Keratinocyte (primary cell): ENCODE measurements at regions not wholly inside any gene's neighbourhood (a gene's known extent, or its start where the extent isn't known, plus 50 kb on each side); places are given as distances from the start of the nearest gene placed in this dataset.

ENCODE experiments used
- DNase-seq: peaks from one replicate; pipeline ENCODE4 v3.0.0-alpha.2; 2011; ENCODE audit warnings: low read depth, missing footprints, low spot score
- FAIRE-seq: peaks from 2 replicates; lab custom pipeline; 2011; peaks lifted over from hg19 to GRCh38; lab: Jason Lieb, UNC
- H2AFZ ChIP-seq: 2 replicates; pipeline ENCODE4 v1.6.0; 2012; ENCODE audit warnings: low read length, control low read depth, inconsistent platforms; ENCODE audit not compliant: control insufficient read depth
- H3K27ac ChIP-seq: 2 replicates; pipeline ENCODE4 v1.5.1; 2011; ENCODE audit warnings: low read length; ENCODE audit not compliant: control insufficient read depth, insufficient read depth
- H3K27me3 ChIP-seq: 3 replicates; pipeline ENCODE4 v1.6.0; 2011; ENCODE audit warnings: low read length; ENCODE audit not compliant: control insufficient read depth, insufficient read depth; ENCODE audit errors: extremely low read depth
- H3K36me3 ChIP-seq, 2 experiments: 2 replicates in 1 of 2; 3 replicates in 1 of 2; pipeline ENCODE4 v1.5.1; 2011; ENCODE audit warnings: low read length in 2 of 2, mild to moderate bottlenecking in 1 of 2; ENCODE audit not compliant: control insufficient read depth in 2 of 2, insufficient read depth in 2 of 2; ENCODE audit errors: extremely low read depth in 1 of 2
- H3K4me1 ChIP-seq: 3 replicates; pipeline ENCODE4 v1.5.1; 2011; ENCODE audit warnings: low read length; ENCODE audit not compliant: control insufficient read depth, insufficient read depth; ENCODE audit errors: extremely low read depth
- H3K4me2 ChIP-seq: 3 replicates; pipeline ENCODE4 v1.6.0; 2011; ENCODE audit warnings: low read depth, low read length; ENCODE audit not compliant: control insufficient read depth, insufficient read depth; ENCODE audit errors: extremely low read depth
- H3K4me3 ChIP-seq, 3 experiments: fragments of 200-600 bp in 1 of 3; sonication (generic) in 1 of 3; 2 replicates in 2 of 3; 3 replicates in 1 of 3; pipeline ENCODE4 v1.5.1; 2011 to 2016; ENCODE audit warnings: low read length in 3 of 3, mild to moderate bottlenecking in 3 of 3, control low read depth in 2 of 3, inconsistent platforms in 1 of 3, low read depth in 1 of 3, mixed read lengths in 1 of 3, mixed run types in 1 of 3, moderate library complexity in 1 of 3; ENCODE audit not compliant: control insufficient read depth in 2 of 3, insufficient read depth in 2 of 3; ENCODE audit errors: extremely low read depth in 1 of 3
- H3K79me2 ChIP-seq: 2 replicates; pipeline ENCODE4 v1.6.0; 2012; ENCODE audit warnings: low read length; ENCODE audit not compliant: control insufficient read depth, insufficient read depth
- H3K9ac ChIP-seq: 3 replicates; pipeline ENCODE4 v1.6.0; 2011; ENCODE audit warnings: low read length; ENCODE audit not compliant: control insufficient read depth, insufficient read depth; ENCODE audit errors: extremely low read depth
- H3K9me1 ChIP-seq: 3 replicates; pipeline ENCODE4 v1.6.0; 2011; ENCODE audit warnings: low read length; ENCODE audit not compliant: control insufficient read depth, insufficient read depth; ENCODE audit errors: extremely low read depth
- H3K9me3 ChIP-seq: 2 replicates; pipeline ENCODE4 v1.5.1; 2012; ENCODE audit warnings: low read depth, low read length; ENCODE audit not compliant: control insufficient read depth
- H4K20me1 ChIP-seq: 3 replicates; pipeline ENCODE4 v1.6.0; 2011; ENCODE audit warnings: low read length; ENCODE audit not compliant: control insufficient read depth, insufficient read depth; ENCODE audit errors: extremely low read depth
- EZH2 ChIP-seq: IDR thresholded peaks from one replicate; pipeline ENCODE4 v1.6.1; 2012; ENCODE audit warnings: inconsistent platforms, mild to moderate bottlenecking, low read length, moderate library complexity
- dilution Hi-C: fragments of 300-500 bp; cut with MboI; formaldehyde crosslinking; loops from one replicate; pipeline ENCODE4 v1.7.0; 2020; ENCODE audit warnings: low sequenced_read_pairs; ENCODE audit not compliant: extremely low pct_ligation_motif_present
- TF ChIP-seq, protein P1 (sequence below), 3 experiments: IDR thresholded peaks in 1 of 3; conservative IDR thresholded peaks in 1 of 3; optimal IDR thresholded peaks in 1 of 3; 2 replicates in 2 of 3; 3 replicates in 1 of 3; pipeline versions ENCODE3 to v1.5.1; 2011; ENCODE audit warnings: low read length in 3 of 3, mild to moderate bottlenecking in 3 of 3, moderate library complexity in 2 of 3, control low read depth in 1 of 3, inconsistent platforms in 1 of 3; ENCODE audit not compliant: insufficient read depth in 2 of 3; ENCODE audit errors: extremely low read depth in 1 of 3

DNA sequence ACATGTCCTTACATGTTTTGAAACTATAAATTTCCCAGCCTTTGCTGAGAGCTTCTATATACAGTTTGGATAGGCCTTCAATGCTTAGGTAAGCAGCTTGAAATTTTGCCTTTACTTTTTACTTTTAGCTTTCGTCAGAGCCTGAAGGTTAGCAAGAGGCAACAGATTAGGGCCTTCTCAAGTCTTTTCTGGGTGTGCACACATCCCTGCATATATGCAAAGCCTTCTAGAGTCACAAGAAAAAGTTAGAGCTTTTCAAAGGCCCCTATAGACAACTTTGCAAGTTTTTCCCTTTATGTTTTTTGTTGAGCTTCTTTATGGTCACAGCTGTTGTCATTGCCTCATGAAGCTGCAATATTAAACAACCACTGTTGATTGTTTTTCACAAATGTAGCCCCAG is 778.4 kb downstream of the GALC start:
- H3K9ac ChIP-seq = no peak overlapping the region
- no peak overlapping the region for H3K27ac ChIP-seq
- no peaks in the 10 kb centered on the region for H3K4me1 ChIP-seq
- dilution Hi-C loops = no loop called here
- H4K20me1 ChIP-seq = no peaks in the 10 kb centered on the region
- H3K9me3 ChIP-seq = no peaks in the 10 kb centered on the region
- TF ChIP-seq EZH2 = no peak
- TF ChIP-seq, protein P1, sequence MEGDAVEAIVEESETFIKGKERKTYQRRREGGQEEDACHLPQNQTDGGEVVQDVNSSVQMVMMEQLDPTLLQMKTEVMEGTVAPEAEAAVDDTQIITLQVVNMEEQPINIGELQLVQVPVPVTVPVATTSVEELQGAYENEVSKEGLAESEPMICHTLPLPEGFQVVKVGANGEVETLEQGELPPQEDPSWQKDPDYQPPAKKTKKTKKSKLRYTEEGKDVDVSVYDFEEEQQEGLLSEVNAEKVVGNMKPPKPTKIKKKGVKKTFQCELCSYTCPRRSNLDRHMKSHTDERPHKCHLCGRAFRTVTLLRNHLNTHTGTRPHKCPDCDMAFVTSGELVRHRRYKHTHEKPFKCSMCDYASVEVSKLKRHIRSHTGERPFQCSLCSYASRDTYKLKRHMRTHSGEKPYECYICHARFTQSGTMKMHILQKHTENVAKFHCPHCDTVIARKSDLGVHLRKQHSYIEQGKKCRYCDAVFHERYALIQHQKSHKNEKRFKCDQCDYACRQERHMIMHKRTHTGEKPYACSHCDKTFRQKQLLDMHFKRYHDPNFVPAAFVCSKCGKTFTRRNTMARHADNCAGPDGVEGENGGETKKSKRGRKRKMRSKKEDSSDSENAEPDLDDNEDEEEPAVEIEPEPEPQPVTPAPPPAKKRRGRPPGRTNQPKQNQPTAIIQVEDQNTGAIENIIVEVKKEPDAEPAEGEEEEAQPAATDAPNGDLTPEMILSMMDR (optimal IDR thresholded peaks at IDR 0.05 in 1 of 3, IDR thresholded peaks at IDR 0.05 in 1 of 3, conservative IDR thresholded peaks at IDR 0.05 in 1 of 3; ENCODE audit: extremely low read depth in 1 of 3, insufficient read depth in 2 of 3, low read length in 3 of 3) = no peak
- no peaks in the 10 kb centered on the region for H3K36me3 ChIP-seq
- no peaks in the 10 kb centered on the region for H3K9me1 ChIP-seq
- peak overlapping the region; percentile 11 for H2AFZ ChIP-seq
- no peaks in the 10 kb centered on the region for H3K79me2 ChIP-seq
- H3K4me3 ChIP-seq = no peak overlapping the region
- no peak overlapping the region for H3K4me2 ChIP-seq
- H3K27me3 ChIP-seq = no peaks in the 10 kb centered on the region
- DNase-seq (no peak), FAIRE-seq (no peak)

DNA sequence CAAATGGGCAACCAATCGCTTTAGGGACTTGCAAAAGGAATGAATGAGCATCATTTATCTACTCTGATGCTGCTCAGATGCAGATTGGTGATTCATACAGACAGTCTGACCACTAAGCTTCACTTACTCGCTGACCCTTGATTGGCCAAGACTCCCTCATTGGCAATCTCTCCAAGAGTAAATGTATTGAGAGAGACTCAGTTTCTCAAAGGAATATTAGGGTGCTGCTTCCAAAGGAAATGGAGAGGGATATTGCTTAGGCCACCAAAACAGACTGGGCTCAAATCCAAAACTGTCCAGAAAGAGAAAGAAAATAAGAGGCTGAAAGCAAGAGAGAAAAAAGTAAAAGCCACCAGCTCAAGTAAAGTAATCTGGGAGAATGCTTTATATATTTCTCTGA is 785.2 kb downstream of the GALC start:
- Histone ChIP-seq H3K9me1 (no peaks in the 10 kb centered on the region), H3K79me2 (no peaks in the 10 kb centered on the region), H3K4me2 (no peak overlapping the region), H4K20me1 (no peaks in the 10 kb centered on the region), H3K27me3 (no peaks in the 10 kb centered on the region), H3K9ac (no peak overlapping the region), H3K36me3 (no peaks in the 10 kb centered on the region), H3K4me1 (no peaks in the 10 kb centered on the region), H3K27ac (no peak overlapping the region), H3K9me3 (no peaks in the 10 kb centered on the region), H2AFZ (no peak overlapping the region), H3K4me3 (no peak overlapping the region)
- TF ChIP-seq, protein P1 (optimal IDR thresholded peaks at IDR 0.05 in 1 of 3, IDR thresholded peaks at IDR 0.05 in 1 of 3, conservative IDR thresholded peaks at IDR 0.05 in 1 of 3; ENCODE audit: extremely low read depth in 1 of 3, insufficient read depth in 2 of 3, low read length in 3 of 3) = no peak
- TF ChIP-seq EZH2 = no peak
- no peak for DNase-seq
- dilution Hi-C loops = no loop called here
- no peak for FAIRE-seq
